GM19395 (cell line): ENCODE measurements at regions not wholly inside any gene's neighbourhood (a gene's known extent, or its start where the extent isn't known, plus 50 kb on each side); places are given as distances from the start of the nearest gene placed in this dataset.
"Not testable (repeated sequence)": the region's sequence is repeated elsewhere in the genome, so short reads cannot be mapped to it uniquely, and the experiment has no call there.

Source experiments
- ATAC-seq: cut with Tn5 transposase; IDR thresholded peaks from one replicate; pipeline ENCODE4 v1.9.1; 2021; ENCODE audit warnings: mild to moderate bottlenecking, moderate library complexity; ENCODE audit not compliant: unreplicated experiment

DNA sequence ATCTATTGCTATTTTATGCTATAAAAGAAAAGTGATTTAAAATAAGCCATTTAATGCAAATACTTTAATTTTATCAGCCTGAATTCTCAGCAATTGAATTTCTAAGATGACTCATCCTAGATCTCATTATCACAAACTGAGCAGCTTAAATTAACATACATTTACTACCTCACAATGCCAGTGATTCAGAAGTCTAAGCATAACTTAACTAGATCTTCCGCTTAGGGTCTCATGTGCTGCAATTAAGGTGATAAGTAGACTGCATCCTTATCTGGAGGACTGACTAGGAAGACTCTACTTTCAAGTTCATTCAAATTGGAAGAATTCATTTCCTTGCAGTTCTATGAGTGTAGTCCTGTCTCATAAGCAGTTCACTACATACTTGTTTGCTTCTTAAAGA, 286.6 kb downstream of the COL11A1 start:
- ATAC-seq: no peak

GRCh38 chr1:102800406-102800805, 307.9 kb downstream of the COL11A1 start:
- no peak for ATAC-seq

GRCh38 chr1:102799496-102799895, 308.8 kb downstream of the COL11A1 start:
- ATAC-seq: no peak

DNA sequence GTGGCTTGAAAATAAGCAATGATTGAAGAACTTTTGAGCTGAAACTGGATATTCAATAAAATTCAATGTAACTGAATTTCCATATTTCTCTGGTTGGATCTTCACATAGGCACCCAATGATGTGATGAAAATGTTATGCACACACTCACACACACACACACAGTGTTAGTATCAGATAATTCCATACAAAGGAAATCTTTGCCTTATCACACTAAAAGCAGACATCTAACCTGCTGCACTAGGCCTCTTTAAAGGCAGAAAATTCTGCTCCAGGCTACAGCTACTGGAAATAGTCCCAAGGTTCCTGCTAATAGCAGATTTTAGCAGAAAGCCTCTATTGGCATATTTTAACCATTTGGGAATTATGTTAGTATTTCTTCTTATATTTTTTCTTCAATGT, 309.6 kb downstream of the COL11A1 start:
- ATAC-seq: no peak

DNA sequence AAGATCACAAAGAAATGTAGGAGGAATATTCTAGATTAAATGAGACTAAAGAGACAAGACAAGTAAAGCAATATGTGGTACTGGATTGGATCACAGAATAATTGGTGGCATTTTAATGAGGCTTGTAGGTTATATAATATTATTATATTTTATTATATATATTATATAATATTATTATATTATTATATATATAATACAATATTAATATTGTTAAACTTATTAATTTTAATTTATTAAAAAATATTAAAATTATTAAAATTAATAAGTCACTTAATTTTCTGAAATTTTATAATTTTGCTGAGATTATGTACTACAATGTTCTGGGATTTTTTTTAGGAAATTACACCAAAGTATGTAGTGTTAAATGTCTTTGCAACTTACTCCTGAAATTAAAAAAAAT, 311.9 kb downstream of the COL11A1 start:
- ATAC-seq: no peak

DNA sequence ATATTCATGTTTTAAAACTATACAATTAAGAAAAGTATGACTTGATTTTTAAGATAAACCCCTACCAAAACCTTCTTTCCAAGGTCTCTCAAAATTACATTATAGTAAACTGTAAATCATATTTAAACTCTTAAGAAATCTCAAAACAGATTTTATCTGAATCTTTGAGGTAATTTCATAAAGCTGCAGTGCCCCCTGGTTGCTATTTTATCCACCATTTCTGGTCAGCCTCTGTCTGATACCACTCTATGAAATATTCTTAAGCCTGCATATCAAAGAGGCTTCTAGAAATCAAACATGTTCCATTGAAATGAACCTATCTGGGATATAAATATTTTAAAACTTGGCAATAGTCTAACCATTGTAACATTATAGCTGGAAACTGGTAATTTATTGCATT, 317.3 kb downstream of the COL11A1 start:
- no peak for ATAC-seq

GRCh38 chr1:102789951-102790350, 318.4 kb downstream of the COL11A1 start:
- ATAC-seq: not testable (repeated sequence)

DNA sequence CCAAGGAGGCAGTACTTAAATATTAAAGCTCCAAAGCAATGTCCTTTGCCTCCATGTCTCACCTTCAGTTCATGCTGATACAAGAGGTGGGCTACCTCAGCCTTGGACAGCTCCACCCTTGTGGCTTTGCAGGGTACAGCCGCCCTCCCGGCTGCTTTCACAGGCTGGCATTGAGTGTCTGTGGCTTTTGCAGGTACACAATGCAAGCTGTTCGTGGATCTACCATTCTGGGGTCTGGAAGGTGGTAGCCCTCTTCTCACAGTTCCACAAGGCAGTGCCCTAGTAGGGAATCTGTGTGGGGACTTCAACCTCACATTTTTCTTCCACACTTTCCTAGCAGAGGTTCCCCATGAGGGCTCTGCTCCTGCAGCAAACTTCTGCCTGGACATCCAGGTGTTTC, 324.8 kb downstream of the COL11A1 start:
- no peak for ATAC-seq

DNA sequence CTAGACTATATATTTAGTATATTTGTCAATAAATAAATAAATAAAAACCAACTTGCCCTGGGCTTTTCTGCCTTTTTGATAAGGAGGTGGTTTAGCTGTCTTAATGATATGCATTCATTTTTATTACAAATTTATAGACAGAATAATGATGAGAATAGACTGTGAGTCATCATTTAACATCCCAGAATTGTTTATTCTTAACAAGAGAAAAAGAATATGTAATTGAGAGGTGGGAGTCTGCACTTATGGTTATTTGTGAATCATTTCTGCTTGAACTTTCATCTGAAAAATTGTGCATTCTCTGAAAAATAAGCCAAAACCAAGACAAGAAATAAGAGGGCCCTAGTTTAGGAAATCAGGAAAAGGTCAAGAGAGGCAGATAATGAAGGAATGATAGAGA, 326.2 kb downstream of the COL11A1 start:
- no peak for ATAC-seq

DNA sequence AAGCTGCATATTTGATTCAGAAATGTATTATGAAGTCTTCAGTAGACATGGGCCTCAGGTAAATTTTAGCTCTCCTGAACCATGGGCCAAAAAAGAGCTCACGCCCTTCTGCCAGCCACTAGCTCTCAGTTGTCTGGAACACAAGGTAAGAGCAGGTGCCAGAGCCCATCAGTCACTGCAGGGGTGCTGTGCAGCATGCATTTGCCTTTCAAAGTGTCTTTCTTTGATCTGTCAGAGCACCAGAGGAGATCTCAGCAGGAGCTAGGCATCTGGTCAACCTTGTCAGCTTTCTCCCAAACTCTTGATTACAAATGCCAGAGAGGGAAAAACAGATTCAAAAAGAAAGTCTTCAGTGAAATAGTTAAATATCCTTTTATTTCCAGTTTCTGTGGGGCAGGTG, 332.3 kb downstream of the COL11A1 start:
- ATAC-seq: no peak

GRCh38 chr1:102772831-102773230, 335.5 kb downstream of the COL11A1 start:
- no peak for ATAC-seq

GRCh38 chr1:102758418-102758817, 349.9 kb downstream of the COL11A1 start:
- ATAC-seq: no peak

DNA sequence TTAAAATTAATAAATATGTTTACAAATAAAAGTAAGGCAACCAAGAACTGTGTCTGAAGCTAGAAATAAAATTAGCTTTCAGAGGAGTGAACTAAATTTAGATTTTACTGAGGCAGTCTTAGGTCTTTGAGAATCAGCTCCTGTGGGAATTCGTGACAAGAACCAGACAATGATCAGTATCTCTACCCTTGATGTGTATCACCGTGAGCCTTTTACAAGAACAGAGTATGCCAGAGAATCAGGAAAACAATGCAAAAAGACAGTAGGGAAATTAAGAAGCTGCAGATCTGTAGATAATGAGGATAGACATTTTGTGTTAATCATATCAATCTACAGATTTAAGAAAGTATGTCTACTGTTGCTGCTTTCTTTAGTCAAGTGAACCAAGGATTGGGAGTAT, 351.0 kb downstream of the COL11A1 start:
- ATAC-seq: no peak

GRCh38 chr1:102751111-102751510, 357.2 kb downstream of the COL11A1 start:
- no peak for ATAC-seq

GRCh38 chr1:102742426-102742825, 365.9 kb downstream of the COL11A1 start:
- no peak for ATAC-seq

DNA sequence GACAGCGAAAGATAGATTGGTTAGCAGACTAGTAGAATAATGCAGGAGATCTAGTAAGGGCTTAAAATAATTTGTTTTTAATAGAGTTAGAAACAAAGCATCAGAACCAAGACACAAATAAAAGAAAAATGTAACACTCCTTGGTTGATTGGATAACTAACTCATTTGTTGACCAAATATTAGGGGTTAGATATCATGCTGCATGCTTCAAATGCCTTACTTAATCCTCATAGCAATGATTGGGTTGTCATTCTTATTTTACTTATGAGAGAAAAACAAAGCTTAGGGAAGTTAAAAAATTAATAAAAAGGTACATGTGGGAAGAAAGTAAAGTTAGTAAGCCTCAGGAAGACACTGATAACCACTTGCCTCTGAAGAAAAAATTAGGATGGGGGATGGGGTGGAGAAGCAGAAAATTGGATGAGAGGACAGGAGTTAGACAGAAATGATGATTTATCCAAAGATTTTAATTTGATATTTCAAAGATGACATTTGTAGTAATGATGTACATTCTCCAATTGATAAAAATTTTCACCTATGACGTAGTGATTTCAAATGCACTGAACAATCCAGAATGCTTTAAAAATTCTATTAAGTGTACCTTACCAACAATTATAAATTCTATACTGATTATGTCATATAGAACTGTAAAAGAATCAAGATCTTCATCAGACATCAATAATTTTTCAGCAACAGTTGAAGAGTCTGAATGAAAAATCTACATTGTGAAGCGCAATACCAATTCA, 374.7 kb downstream of the COL11A1 start:
- no peak for ATAC-seq

- ATAC-seq: no peak
These were observed 375.4 kb downstream of the COL11A1 start for GRCh38 chr1:102732927-102733326.

- ATAC-seq: no peak
These were observed 381.9 kb downstream of the COL11A1 start for GRCh38 chr1:102726417-102726816.

- no peak for ATAC-seq
These were observed 383.6 kb downstream of the COL11A1 start for GRCh38 chr1:102724741-102725140.

- no peak for ATAC-seq
These were observed 393.2 kb downstream of the COL11A1 start for GRCh38 chr1:102715150-102715549.

GRCh38 chr1:102699524-102699923, 408.8 kb downstream of the COL11A1 start:
- ATAC-seq: no peak

DNA sequence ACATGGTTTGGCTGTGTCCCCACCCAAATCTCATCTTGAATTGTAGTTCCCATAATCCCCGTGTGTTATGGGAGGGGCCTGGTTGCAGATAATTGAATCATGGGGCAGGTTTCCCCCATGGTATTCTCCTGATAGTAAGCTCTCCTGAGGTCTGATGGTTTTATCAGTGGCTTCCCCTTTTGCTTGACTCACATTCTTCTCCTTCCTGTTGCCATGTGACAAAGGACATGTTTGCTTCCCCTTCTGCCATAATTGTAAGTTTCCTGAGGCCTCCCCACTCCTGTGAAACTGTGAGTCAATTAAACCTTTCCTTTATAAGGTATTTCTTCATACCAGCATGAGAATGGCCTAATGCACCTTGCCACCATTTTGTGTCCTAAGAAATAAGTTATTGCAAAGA, 415.0 kb downstream of the COL11A1 start:
- no peak for ATAC-seq

GRCh38 chr1:102691592-102692090, 416.7 kb downstream of the COL11A1 start:
- no peak for ATAC-seq
